ENCODE measurements at regions not wholly inside any gene's neighbourhood (a gene's known extent, or its start where the extent isn't known, plus 50 kb on each side); places are given as distances from the start of the nearest gene placed in this dataset.

GRCh38 chr2:136468799-136469369 is 296.5 kb upstream of the THSD7B start:
- TF ChIP-seq, protein P1, sequence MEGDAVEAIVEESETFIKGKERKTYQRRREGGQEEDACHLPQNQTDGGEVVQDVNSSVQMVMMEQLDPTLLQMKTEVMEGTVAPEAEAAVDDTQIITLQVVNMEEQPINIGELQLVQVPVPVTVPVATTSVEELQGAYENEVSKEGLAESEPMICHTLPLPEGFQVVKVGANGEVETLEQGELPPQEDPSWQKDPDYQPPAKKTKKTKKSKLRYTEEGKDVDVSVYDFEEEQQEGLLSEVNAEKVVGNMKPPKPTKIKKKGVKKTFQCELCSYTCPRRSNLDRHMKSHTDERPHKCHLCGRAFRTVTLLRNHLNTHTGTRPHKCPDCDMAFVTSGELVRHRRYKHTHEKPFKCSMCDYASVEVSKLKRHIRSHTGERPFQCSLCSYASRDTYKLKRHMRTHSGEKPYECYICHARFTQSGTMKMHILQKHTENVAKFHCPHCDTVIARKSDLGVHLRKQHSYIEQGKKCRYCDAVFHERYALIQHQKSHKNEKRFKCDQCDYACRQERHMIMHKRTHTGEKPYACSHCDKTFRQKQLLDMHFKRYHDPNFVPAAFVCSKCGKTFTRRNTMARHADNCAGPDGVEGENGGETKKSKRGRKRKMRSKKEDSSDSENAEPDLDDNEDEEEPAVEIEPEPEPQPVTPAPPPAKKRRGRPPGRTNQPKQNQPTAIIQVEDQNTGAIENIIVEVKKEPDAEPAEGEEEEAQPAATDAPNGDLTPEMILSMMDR (conservative IDR thresholded peaks at IDR 0.05 in 1 of 2, IDR thresholded peaks at IDR 0.05 in 1 of 2; ENCODE audit: extremely low read depth in 1 of 2, insufficient read depth in 1 of 2, low read depth in 1 of 2, low read length in 2 of 2), result no peak
- TF ChIP-seq EZH2 (IDR thresholded peaks at IDR 0.05; ENCODE audit: borderline replicate concordance, low read length), result no peak

All from mammary epithelial cell (primary cell).